ENCODE measurements at regions not wholly inside any gene's neighbourhood (a gene's known extent, or its start where the extent isn't known, plus 50 kb on each side); places are given as distances from the start of the nearest gene placed in this dataset.

DNA sequence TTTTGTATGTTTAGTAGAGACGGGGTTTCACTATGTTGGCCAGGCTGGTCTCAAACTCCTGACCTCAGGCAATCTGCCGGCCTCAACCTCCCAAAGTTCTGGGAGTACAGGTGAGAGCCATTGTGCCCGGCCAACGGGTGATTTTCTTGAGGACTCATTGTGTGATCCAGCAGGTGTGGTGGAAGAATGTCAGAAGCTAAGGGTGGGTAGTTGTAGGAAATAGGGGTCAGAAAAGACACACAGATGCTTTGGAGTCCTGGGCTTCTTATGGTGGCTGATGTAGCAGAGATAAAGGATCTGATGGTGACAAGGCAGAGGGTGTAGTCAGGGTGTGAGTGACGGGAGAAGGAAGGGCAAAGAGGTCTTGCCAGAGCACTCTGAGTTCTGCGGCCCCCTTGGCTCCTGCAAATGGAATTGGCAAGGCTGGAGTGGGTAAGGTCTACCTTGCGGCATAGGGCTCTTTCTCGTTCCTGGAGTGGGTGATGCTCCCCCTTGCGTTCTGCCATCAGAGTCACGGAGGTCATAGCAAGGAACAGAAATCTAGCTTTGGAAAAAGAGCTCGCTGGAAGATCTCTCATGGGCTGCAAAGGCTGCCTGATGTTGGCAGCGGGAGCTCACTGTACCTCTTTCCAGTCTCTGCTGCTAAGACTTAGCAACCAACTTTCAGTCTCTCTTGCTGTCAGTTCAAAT lies 97.2 kb downstream of the SREK1 start:
- no peak for TF ChIP-seq EZH2 (IDR thresholded peaks at IDR 0.05; ENCODE audit: low read depth)
- TF ChIP-seq CTCF (conservative IDR thresholded peaks at IDR 0.05), result no peak

Measured in PC-9 (cell line).